ENCODE measurements at regions not wholly inside any gene's neighbourhood (a gene's known extent, or its start where the extent isn't known, plus 50 kb on each side); places are given as distances from the start of the nearest gene placed in this dataset.

- H3K4me3 ChIP-seq (ENCODE audit: low read depth, low read length): no peak overlapping the region
- no peak for DNase-seq (ENCODE audit: low read depth)
Measured at GRCh38 chr5:125564317-125564975, 818.0 kb upstream of the ZNF608 start.

DNA sequence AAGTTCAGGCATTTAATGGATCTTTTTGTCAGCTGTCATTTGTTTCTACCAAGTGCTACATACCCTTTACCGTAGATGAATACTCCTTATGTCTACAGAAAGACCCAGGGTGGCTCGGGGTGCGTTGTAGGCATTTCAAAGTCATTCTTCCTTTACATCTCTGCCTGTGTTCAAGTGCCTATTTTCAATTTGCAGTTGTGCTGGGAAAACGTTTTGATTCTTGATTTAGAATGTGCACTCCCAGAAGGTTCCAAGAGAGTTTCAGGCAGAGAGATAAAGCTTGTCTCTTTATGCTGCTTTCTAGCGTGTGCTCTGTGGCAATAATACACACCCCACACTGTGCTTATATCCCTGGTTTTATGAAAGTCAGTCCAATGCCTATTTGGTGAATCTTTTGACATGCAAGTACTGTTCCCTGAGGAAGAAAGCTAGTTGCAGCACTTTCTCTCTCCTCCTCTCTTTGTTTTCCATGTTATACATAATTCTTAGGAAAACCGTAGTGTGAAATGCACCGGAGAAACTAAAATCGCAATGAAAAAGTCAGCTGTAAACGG, 828.1 kb upstream of the ZNF608 start:
- no peak overlapping the region for H3K4me3 ChIP-seq (ENCODE audit: low read depth, low read length)
- no peak for DNase-seq (ENCODE audit: low read depth)

DNA sequence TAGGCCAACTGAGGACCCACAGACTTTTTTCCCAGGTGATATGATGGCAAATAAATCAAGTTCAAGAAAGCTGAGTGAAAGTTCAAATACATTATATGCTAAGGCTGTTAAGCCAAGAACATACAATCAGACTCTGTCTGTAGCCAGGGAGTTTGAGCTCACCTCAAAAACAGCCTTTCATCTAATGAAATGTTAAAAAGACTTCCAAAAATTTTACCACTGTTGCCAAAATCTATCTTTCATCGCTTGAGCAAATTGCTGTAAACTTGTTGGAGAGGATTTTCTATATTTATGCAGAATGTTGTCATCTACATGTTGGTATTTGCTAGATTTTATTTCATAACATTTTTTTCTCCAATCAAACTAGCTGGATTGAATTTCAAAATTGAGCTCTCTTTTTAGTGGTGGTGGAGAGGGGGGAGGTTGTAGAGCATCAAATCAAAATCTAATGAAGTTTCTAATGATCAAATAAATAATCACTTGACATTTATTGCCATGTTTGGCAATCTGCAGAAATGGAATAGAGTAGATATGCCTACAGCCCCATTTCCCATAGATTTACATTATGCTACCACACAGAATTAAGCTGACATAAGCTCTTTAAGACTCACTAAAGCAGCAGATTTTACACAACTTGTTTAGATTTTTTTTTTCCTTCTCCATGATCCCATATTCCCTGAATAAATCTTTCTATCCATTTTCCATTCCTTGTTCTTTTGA, 828.9 kb upstream of the ZNF608 start:
- no peak for DNase-seq (ENCODE audit: low read depth)
- no peak overlapping the region for H3K4me3 ChIP-seq (ENCODE audit: low read depth, low read length)

DNA sequence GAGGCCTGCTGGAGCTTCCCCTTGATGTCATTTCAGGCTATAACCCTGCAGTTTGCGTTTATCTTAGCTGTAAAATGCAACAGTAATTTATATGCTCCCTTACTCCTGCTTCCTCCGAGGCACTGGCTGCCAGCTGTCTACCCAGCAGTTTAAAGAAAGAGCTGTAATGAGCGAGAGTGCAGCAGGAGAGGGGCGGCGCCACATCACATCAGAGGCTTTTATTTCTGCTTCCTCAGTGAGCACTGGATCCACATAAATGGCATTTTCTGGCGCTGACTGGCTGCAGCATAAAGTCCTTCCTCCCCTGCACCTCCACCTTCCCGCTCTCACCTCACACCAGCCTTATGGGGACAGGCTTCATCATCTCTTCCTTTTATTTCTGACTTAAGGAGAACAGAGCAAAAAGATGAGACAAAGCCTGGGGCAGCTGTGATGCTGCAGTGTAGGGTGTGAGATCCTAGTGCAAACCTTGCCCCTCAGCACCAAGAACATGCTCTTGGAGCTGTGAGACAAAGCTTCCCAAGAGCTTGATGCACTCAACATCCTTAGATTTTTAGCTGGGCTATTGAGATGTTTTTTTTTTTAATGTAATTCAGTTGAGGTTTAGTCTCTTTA, 829.6 kb upstream of the ZNF608 start:
- no peak overlapping the region for H3K4me3 ChIP-seq (ENCODE audit: low read depth, low read length)
- no peak for DNase-seq (ENCODE audit: low read depth)

- no peak overlapping the region for H3K4me3 ChIP-seq (ENCODE audit: low read depth, low read length)
- no peak for DNase-seq (ENCODE audit: low read depth)
Measured at GRCh38 chr5:125576822-125577221, 830.4 kb upstream of the ZNF608 start.

DNA sequence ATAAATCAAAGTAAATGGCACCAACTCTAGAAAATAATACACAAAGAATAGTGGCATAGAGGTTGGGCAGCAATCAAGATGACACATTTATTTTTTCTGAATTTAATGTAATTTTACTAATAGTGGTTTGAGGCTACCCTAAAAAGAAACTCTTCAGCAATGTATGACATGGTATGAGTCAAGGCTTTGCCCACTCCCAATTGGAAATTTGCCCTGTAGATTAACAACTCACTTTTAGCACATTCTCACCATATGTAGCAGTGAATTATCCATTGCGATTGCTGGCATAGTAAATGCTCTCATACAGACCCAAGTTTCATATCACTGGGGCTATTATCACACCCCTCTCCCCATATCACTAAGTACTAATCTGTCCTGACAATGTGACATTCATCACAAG, 832.1 kb upstream of the ZNF608 start:
- no peak for DNase-seq (ENCODE audit: low read depth)
- no peak overlapping the region for H3K4me3 ChIP-seq (ENCODE audit: low read depth, low read length)

GRCh38 chr5:125579182-125579581, 832.7 kb upstream of the ZNF608 start:
- no peak overlapping the region for H3K4me3 ChIP-seq (ENCODE audit: low read depth, low read length)
- no peak for DNase-seq (ENCODE audit: low read depth)

- DNase-seq (ENCODE audit: low read depth): no peak
- no peak overlapping the region for H3K4me3 ChIP-seq (ENCODE audit: low read depth, low read length)
Measured at GRCh38 chr5:125581311-125581710, 834.9 kb upstream of the ZNF608 start.

DNA sequence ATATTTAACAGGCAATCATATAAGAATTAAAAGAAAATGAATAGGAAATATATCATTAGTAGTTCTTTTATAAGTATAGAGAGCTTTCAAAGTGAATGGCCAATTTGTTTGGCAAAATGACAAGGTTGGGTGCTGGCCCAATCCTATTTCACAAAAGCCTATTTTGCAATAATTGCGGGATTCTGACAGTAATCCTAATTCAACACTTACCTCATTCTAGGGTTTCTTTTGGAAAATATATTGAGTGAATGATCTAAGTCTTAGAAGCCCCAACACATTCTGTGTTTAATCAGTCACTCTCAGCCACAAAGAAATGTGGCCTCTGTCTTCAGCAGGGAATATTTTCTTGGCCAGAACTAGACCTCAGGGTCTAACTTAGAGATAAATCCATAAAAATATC, 835.9 kb upstream of the ZNF608 start:
- H3K4me3 ChIP-seq (ENCODE audit: low read depth, low read length): no peak overlapping the region
- DNase-seq (ENCODE audit: low read depth): peak; percentile 59

GRCh38 chr5:125583321-125584139, 837.1 kb upstream of the ZNF608 start:
- no peak for DNase-seq (ENCODE audit: low read depth)
- H3K4me3 ChIP-seq (ENCODE audit: low read depth, low read length): no peak overlapping the region

GRCh38 chr5:125584140-125584520, 837.7 kb upstream of the ZNF608 start:
- no peak for DNase-seq (ENCODE audit: low read depth)
- H3K4me3 ChIP-seq (ENCODE audit: low read depth, low read length): no peak overlapping the region

DNA sequence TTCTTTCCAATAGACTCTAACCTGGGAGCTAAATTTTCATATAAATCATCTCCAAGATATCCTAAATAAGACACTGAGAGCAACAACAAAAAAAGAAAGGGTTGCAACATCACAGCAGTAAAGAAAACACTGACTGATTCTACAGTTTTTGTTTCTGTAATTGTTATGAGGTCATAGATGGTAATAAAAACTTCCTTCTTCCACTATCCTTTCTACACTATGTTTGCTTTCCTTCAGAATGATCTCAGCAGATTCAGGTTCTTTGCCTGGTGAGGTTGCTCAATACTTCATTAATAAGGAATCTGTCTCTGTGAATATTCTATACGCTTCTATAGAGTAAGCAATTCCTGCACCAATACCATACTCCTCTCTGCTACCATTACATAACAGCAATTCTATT, 835.6 kb upstream of the GRAMD2B start:
- peak; percentile 62 for DNase-seq (ENCODE audit: low read depth)
- no peak overlapping the region for H3K4me3 ChIP-seq (ENCODE audit: low read depth, low read length)

DNA sequence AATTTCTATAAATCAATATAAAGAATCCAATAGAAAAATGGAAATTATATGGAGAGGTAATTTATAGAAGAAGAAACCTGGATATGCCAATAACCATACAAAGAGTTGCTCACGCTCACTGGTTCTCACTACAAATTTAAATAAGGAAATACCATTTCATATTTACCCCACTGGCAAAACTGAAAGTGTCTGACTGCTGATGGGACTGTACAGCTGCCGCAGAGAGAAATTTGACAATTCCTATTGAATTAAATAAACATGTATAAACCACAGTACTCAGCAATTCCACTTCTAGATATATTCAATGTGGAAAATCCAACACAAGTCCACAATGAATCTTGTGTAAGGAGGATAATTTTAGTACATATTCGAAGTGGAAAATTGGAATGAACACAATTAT, 830.4 kb upstream of the GRAMD2B start:
- H3K4me3 ChIP-seq (ENCODE audit: low read depth, low read length): no peak overlapping the region
- DNase-seq (ENCODE audit: low read depth): no peak

- DNase-seq (ENCODE audit: low read depth): peak; percentile 80
- H3K4me3 ChIP-seq (ENCODE audit: low read depth, low read length): no peak overlapping the region
Measured at GRCh38 chr5:125595095-125595494, 828.1 kb upstream of the GRAMD2B start.

GRCh38 chr5:125595845-125596244, 827.4 kb upstream of the GRAMD2B start:
- no peak overlapping the region for H3K4me3 ChIP-seq (ENCODE audit: low read depth, low read length)
- no peak for DNase-seq (ENCODE audit: low read depth)

DNA sequence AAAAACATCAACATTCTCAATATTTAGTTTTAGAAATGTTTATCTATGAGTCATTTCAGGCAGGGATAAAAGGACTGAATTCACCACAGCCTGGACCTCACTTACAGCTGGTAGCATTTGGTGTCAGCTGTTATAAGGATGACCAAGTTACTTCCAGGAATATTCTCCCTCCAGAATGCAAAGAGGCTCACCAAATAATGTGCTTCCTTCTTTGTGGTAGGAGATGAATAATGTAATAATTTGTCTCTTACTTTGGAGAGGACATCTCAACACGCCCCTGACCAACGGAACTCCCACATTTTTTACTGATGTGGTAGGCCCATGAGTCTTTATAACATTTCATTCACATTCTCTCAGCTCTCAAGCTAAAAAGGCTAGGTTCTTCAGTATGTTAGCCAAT, 825.9 kb upstream of the GRAMD2B start:
- DNase-seq (ENCODE audit: low read depth): peak; percentile 68
- no peak overlapping the region for H3K4me3 ChIP-seq (ENCODE audit: low read depth, low read length)

GRCh38 chr5:125600559-125600958, 822.6 kb upstream of the GRAMD2B start:
- H3K4me3 ChIP-seq (ENCODE audit: low read depth, low read length): no peak overlapping the region
- DNase-seq (ENCODE audit: low read depth): no peak

GRCh38 chr5:125602184-125602583, 821.0 kb upstream of the GRAMD2B start:
- DNase-seq (ENCODE audit: low read depth): no peak
- no peak overlapping the region for H3K4me3 ChIP-seq (ENCODE audit: low read depth, low read length)

DNA sequence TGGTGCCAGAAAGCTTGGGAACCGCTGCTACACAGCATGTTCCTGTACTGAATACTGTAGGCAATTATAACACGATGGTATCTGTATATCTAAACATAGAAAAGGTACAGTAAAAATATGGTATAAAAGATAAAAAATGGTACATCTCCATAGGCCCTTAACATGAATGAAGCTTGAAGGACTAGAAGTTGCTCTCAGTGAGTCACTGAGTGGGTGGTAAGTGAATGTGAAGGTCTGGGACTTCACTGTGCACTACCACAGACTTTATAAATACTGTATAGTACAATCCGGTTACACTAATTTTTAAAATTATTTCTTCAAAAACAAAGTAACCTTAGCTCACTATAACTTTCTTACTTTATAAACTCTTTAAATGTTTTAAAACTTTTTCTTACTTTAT, 819.9 kb upstream of the GRAMD2B start:
- DNase-seq (ENCODE audit: low read depth): no peak
- H3K4me3 ChIP-seq (ENCODE audit: low read depth, low read length): no peak overlapping the region

DNA sequence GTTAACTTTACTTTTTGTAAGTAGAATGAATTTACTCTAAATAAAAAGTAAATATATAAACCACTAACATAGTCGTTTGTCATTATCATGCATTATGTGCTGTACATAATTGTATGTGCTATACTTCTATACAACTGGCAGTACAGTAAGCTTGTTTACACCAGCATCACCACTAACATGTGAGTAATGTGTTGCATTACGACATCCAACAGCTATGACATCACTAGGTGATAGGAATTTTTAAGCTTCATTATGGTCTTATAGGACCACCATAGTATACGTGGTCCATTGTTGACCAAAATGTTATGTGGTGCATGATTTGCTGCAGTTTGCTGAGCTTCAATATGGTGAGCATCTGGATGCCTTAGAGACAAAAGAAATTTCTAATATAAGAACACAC, 819.1 kb upstream of the GRAMD2B start:
- DNase-seq (ENCODE audit: low read depth): no peak
- no peak overlapping the region for H3K4me3 ChIP-seq (ENCODE audit: low read depth, low read length)

Data from skeletal muscle cell (primary cell).